ENCODE measurements at regions not wholly inside any gene's neighbourhood (a gene's known extent, or its start where the extent isn't known, plus 50 kb on each side); places are given as distances from the start of the nearest gene placed in this dataset.

DNA sequence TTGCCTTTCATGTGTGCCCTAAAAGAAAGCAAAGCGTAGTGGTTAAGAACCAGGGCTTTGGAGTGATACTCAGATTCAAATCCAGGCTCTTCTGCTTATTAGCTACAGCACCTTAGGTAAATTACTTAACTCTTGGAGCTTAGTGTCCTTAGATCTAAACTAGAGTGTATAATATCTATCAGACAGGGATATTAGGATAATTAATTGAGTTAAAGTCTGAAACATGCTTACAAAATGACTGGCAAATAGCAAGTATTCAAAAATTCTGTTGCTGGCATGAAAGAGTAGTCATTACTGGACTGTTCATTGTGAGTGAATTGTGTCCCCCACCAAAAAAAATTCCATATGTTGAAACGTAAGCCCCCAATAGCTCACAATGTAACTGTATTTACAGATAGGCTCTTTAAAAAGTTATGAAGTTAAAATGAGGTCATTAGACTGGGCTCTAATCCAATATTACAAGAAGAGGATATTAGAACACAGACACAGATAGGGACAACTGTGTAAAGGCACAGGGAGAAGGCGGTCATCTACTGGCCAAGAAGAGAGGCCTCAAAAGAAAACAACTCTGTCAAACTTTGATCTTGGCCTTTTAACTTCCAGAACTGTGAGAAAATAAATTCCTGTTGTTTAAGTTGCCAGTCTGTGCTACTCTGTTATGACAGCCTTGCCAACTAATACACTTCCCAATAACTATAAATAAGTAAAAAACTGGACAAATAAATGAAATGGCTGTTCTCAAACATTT, 60.4 kb upstream of the LRRC3B start:
- Histone ChIP-seq H4K20me1 (ENCODE audit: control insufficient read depth, extremely low read depth, insufficient read depth, low read length) (no peaks in the 10 kb centered on the region), H3K9me3 (ENCODE audit: control insufficient read depth, low read depth, low read length) (no peaks in the 10 kb centered on the region), H3K4me1 (ENCODE audit: control insufficient read depth, extremely low read depth, insufficient read depth, low read length) (no peaks in the 10 kb centered on the region), H3K27ac (ENCODE audit: control insufficient read depth, insufficient read depth, low read length) (no peak overlapping the region), H3K4me2 (ENCODE audit: control insufficient read depth, extremely low read depth, insufficient read depth, low read depth, low read length) (no peak overlapping the region), H3K9me1 (ENCODE audit: control insufficient read depth, extremely low read depth, insufficient read depth, low read length) (no peaks in the 10 kb centered on the region), H2AFZ (ENCODE audit: control insufficient read depth, low read length) (no peak overlapping the region), H3K9ac (ENCODE audit: control insufficient read depth, extremely low read depth, insufficient read depth, low read length) (no peak overlapping the region), H3K27me3 (ENCODE audit: control insufficient read depth, extremely low read depth, insufficient read depth, low read length) (no peaks in the 10 kb centered on the region), H3K79me2 (ENCODE audit: control insufficient read depth, insufficient read depth, low read length) (no peaks in the 10 kb centered on the region), H3K4me3 (ENCODE audit: control insufficient read depth in 2 of 3, extremely low read depth in 1 of 3, insufficient read depth in 2 of 3, low read depth in 1 of 3, low read length in 3 of 3) (no peak overlapping the region), H3K36me3 (ENCODE audit: control insufficient read depth in 2 of 2, extremely low read depth in 1 of 2, insufficient read depth in 2 of 2, low read length in 2 of 2) (no peaks in the 10 kb centered on the region)
- FAIRE-seq (no peak), DNase-seq (ENCODE audit: low read depth, low spot score) (no peak)
- TF ChIP-seq EZH2 (IDR thresholded peaks at IDR 0.05; ENCODE audit: low read length), result no peak
- TF ChIP-seq, protein P1, sequence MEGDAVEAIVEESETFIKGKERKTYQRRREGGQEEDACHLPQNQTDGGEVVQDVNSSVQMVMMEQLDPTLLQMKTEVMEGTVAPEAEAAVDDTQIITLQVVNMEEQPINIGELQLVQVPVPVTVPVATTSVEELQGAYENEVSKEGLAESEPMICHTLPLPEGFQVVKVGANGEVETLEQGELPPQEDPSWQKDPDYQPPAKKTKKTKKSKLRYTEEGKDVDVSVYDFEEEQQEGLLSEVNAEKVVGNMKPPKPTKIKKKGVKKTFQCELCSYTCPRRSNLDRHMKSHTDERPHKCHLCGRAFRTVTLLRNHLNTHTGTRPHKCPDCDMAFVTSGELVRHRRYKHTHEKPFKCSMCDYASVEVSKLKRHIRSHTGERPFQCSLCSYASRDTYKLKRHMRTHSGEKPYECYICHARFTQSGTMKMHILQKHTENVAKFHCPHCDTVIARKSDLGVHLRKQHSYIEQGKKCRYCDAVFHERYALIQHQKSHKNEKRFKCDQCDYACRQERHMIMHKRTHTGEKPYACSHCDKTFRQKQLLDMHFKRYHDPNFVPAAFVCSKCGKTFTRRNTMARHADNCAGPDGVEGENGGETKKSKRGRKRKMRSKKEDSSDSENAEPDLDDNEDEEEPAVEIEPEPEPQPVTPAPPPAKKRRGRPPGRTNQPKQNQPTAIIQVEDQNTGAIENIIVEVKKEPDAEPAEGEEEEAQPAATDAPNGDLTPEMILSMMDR (optimal IDR thresholded peaks at IDR 0.05 in 1 of 3, IDR thresholded peaks at IDR 0.05 in 1 of 3, conservative IDR thresholded peaks at IDR 0.05 in 1 of 3; ENCODE audit: extremely low read depth in 1 of 3, insufficient read depth in 2 of 3, low read length in 3 of 3), result no peak
- dilution Hi-C loops (cut with MboI; ENCODE audit: extremely low pct_ligation_motif_present, low sequenced_read_pairs), result no loop called here

Data from keratinocyte (primary cell).